ENCODE measurements at regions not wholly inside any gene's neighbourhood (a gene's known extent, or its start where the extent isn't known, plus 50 kb on each side); places are given as distances from the start of the nearest gene placed in this dataset.

DNA sequence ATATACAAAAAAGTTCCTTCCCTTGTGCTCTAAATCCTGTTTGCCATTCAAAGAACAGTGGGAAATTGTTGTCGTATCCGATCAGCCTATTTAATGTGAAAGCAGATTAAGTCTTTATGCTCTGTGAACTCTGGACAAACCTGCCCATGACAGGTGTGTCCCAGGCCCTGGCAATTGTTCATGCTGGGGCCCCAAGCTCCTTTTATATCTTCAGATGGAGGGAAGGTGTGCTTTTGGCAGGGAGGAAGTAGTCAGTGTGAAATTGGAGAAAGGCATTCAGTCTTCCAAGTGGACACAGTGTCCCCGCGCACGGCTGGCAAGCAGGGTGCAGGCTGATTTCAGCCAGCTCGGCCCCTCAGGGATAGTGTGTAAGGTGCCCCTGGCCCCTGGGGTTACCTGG lies 135.1 kb upstream of the F3 start:
- Histone ChIP-seq H3K9me3 (ENCODE audit: insufficient read depth, low read depth, low read length) (no peaks in the 10 kb centered on the region), H2AFZ (ENCODE audit: low read length) (no peak overlapping the region), H4K20me1 (ENCODE audit: insufficient read depth, low read length, poor library complexity, severe bottlenecking) (no peaks in the 10 kb centered on the region), H3K36me3 (ENCODE audit: insufficient read depth, low read length) (no peaks in the 10 kb centered on the region), H3K9ac (ENCODE audit: low read depth, low read length, poor library complexity, severe bottlenecking) (no peak overlapping the region), H3F3A (ENCODE audit: low read depth) (no peaks in the 10 kb centered on the region), H3K4me3 (ENCODE audit: low read length, poor library complexity, severe bottlenecking) (no peak overlapping the region), H3K79me2 (ENCODE audit: insufficient read depth, low read length) (no peaks in the 10 kb centered on the region), H3K4me1 (ENCODE audit: insufficient read depth, low read length, poor library complexity, severe bottlenecking) (peaks cover 8% of the 10 kb centered on the region), H3K4me2 (ENCODE audit: low read depth, low read length, poor library complexity, severe bottlenecking) (no peak overlapping the region), H3K9me2 (replicated peaks; ENCODE audit: low read depth, low read length) (no peaks in the 10 kb centered on the region), H3K27me3 (ENCODE audit: insufficient read depth, low read length, poor library complexity, severe bottlenecking) (no peaks in the 10 kb centered on the region)
- TF ChIP-seq EZH2phosphoT487 (IDR thresholded peaks at IDR 0.05; ENCODE audit: borderline replicate concordance), result no peak
- TF ChIP-seq, protein P1, sequence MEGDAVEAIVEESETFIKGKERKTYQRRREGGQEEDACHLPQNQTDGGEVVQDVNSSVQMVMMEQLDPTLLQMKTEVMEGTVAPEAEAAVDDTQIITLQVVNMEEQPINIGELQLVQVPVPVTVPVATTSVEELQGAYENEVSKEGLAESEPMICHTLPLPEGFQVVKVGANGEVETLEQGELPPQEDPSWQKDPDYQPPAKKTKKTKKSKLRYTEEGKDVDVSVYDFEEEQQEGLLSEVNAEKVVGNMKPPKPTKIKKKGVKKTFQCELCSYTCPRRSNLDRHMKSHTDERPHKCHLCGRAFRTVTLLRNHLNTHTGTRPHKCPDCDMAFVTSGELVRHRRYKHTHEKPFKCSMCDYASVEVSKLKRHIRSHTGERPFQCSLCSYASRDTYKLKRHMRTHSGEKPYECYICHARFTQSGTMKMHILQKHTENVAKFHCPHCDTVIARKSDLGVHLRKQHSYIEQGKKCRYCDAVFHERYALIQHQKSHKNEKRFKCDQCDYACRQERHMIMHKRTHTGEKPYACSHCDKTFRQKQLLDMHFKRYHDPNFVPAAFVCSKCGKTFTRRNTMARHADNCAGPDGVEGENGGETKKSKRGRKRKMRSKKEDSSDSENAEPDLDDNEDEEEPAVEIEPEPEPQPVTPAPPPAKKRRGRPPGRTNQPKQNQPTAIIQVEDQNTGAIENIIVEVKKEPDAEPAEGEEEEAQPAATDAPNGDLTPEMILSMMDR (conservative IDR thresholded peaks at IDR 0.05; ENCODE audit: low read length), result no peak

DNA sequence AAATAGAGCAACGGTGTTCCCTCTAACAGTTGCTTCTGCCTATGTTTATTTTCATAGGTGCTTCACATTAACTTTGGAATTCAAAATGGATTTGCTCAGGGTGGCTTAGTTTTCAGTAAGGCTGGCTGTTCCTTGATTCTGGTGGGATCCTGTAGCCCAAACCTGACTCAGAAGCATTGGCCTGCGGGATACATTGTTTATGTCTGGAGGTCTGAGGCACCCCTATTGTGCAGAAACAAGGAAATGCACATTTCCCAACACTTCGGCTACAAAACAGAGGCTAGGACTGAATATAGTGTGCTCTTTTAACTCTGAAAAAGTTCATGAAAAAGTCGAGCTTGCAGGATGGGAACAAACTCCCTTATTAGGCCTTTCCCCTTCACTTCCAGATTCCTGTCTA lies 133.8 kb upstream of the F3 start:
- Histone ChIP-seq H3K79me2 (ENCODE audit: insufficient read depth, low read length) (no peaks in the 10 kb centered on the region), H3F3A (ENCODE audit: low read depth) (no peaks in the 10 kb centered on the region), H3K9me2 (replicated peaks; ENCODE audit: low read depth, low read length) (no peaks in the 10 kb centered on the region), H3K4me1 (ENCODE audit: insufficient read depth, low read length, poor library complexity, severe bottlenecking) (peaks cover 8% of the 10 kb centered on the region), H3K36me3 (ENCODE audit: insufficient read depth, low read length) (no peaks in the 10 kb centered on the region), H3K4me2 (ENCODE audit: low read depth, low read length, poor library complexity, severe bottlenecking) (no peak overlapping the region), H3K4me3 (ENCODE audit: low read length, poor library complexity, severe bottlenecking) (no peak overlapping the region), H2AFZ (ENCODE audit: low read length) (no peak overlapping the region), H4K20me1 (ENCODE audit: insufficient read depth, low read length, poor library complexity, severe bottlenecking) (no peaks in the 10 kb centered on the region), H3K9me3 (ENCODE audit: insufficient read depth, low read depth, low read length) (no peaks in the 10 kb centered on the region), H3K27me3 (ENCODE audit: insufficient read depth, low read length, poor library complexity, severe bottlenecking) (no peaks in the 10 kb centered on the region), H3K9ac (ENCODE audit: low read depth, low read length, poor library complexity, severe bottlenecking) (no peak overlapping the region)
- no peak for TF ChIP-seq EZH2phosphoT487 (IDR thresholded peaks at IDR 0.05; ENCODE audit: borderline replicate concordance)
- TF ChIP-seq, protein P1 (conservative IDR thresholded peaks at IDR 0.05; ENCODE audit: low read length), result no peak

DNA sequence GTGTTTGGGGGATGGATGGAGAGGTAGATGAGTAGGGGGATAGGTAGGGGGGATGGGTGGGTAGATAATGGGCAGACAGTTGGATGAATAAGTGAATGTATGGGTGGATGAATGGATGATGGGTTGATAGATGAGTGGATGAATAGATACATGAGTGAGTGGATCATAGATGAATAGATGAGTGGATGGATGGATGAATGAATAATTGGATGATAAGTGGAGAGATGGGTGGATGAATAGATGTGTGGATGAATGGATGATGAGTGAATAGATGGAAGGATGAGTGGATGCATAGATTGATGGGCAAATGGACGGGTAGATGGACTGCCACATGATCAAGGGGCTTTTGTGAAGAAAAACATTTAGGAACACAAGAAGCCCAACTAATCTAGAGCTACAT lies 133.3 kb upstream of the F3 start:
- Histone ChIP-seq H3K4me1 (ENCODE audit: insufficient read depth, low read length, poor library complexity, severe bottlenecking) (peaks cover 8% of the 10 kb centered on the region), H3K9me3 (ENCODE audit: insufficient read depth, low read depth, low read length) (no peaks in the 10 kb centered on the region), H3F3A (ENCODE audit: low read depth) (no peaks in the 10 kb centered on the region), H3K9me2 (replicated peaks; ENCODE audit: low read depth, low read length) (no peaks in the 10 kb centered on the region), H3K36me3 (ENCODE audit: insufficient read depth, low read length) (no peaks in the 10 kb centered on the region), H4K20me1 (ENCODE audit: insufficient read depth, low read length, poor library complexity, severe bottlenecking) (no peaks in the 10 kb centered on the region), H3K79me2 (ENCODE audit: insufficient read depth, low read length) (no peaks in the 10 kb centered on the region), H3K4me3 (ENCODE audit: low read length, poor library complexity, severe bottlenecking) (no peak overlapping the region), H3K9ac (ENCODE audit: low read depth, low read length, poor library complexity, severe bottlenecking) (no peak overlapping the region), H3K27me3 (ENCODE audit: insufficient read depth, low read length, poor library complexity, severe bottlenecking) (no peaks in the 10 kb centered on the region), H2AFZ (ENCODE audit: low read length) (no peak overlapping the region), H3K4me2 (ENCODE audit: low read depth, low read length, poor library complexity, severe bottlenecking) (no peak overlapping the region)
- TF ChIP-seq, protein P1 (conservative IDR thresholded peaks at IDR 0.05; ENCODE audit: low read length), result no peak
- no peak for TF ChIP-seq EZH2phosphoT487 (IDR thresholded peaks at IDR 0.05; ENCODE audit: borderline replicate concordance)
